ENCODE measurements at regions not wholly inside any gene's neighbourhood (a gene's known extent, or its start where the extent isn't known, plus 50 kb on each side); places are given as distances from the start of the nearest gene placed in this dataset.

- TF ChIP-seq CTCF (IDR thresholded peaks at IDR 0.05; ENCODE audit: poor library complexity, severe bottlenecking) (no peak), POLR2AphosphoS5 (IDR thresholded peaks at IDR 0.05) (no peak), EP300 (conservative IDR thresholded peaks at IDR 0.05; ENCODE audit: poor library complexity, severe bottlenecking) (no peak), EZH2 (IDR thresholded peaks at IDR 0.05; ENCODE audit: borderline replicate concordance, insufficient read depth, low read length, poor library complexity, severe bottlenecking) (no peak), TAF1 (IDR thresholded peaks at IDR 0.05; ENCODE audit: low read depth) (no peak), REST (IDR thresholded peaks at IDR 0.05; ENCODE audit: borderline replicate concordance) (no peak), MXI1 (conservative IDR thresholded peaks at IDR 0.05; ENCODE audit: poor library complexity, severe bottlenecking) (no peak), SMC3 (conservative IDR thresholded peaks at IDR 0.05; ENCODE audit: poor library complexity) (no peak)
Measured at GRCh38 chr5:51731421-51732029, 348.3 kb downstream of the ISL1 start.

Data from neural cell (in vitro differentiated cells).